Stimulated activated CD8-positive, alpha-beta memory T cell treated with anti-CD3 and anti-CD28 coated beads, Interleukin-7, amount 100 ng/mL, for 48 hours (primary cell): ENCODE measurements at regions not wholly inside any gene's neighbourhood (a gene's known extent, or its start where the extent isn't known, plus 50 kb on each side); places are given as distances from the start of the nearest gene placed in this dataset.

ENCODE experiments used
- DNase-seq, 2 donors: peaks; one replicate each; pipeline ENCODE4 v3.0.0-alpha.2; 2020; ENCODE audit warnings: low read depth in 1 of 2; ENCODE audit errors: extremely low read depth in 1 of 2

GRCh38 chr6:4383910-4384638 is 248.7 kb upstream of the ECI2 start:
- no peak for DNase-seq

DNA sequence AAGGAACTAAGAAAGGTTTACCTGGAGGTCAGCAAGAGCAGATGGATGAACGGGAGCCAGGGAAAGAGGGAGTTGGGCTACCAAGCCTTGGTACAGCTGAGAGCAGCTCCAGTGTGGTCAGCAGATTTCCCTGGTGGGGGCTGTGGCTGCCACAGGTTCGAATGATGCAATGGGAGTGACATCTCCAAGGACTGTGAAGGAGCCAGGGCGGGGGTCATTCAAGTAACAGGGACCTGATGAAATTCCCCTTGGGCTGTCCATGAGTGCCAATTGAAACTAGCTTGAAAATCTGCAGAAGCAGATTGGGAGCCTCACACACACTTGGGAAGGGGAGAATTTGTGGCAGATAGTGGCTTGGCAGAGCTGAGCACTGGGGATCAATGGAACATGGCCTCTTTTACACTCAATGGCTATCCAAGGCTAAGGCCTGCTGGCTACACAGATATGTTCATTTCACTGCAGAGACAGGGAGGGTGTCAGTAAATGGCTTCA is 247.0 kb upstream of the ECI2 start:
- no peak for DNase-seq

DNA sequence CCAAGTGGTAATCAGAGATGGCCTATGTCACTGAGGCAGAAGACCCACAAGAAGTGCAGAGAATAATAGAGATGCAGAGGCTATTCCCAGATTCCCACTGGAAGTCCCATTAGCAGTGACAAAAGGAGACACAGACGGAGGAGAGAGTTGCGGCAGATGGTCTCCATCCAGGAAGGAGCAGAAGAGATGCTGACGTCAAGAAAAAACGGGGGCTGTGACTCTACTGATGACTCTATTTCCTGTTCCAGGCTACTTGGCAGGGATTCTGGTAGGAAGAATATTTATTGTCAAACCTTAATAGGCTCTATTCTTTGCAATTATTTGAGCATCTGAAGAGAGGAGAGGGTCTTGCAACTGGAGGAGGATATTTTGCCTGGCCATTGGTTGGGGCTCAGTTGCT is 246.0 kb upstream of the ECI2 start:
- no peak for DNase-seq

DNA sequence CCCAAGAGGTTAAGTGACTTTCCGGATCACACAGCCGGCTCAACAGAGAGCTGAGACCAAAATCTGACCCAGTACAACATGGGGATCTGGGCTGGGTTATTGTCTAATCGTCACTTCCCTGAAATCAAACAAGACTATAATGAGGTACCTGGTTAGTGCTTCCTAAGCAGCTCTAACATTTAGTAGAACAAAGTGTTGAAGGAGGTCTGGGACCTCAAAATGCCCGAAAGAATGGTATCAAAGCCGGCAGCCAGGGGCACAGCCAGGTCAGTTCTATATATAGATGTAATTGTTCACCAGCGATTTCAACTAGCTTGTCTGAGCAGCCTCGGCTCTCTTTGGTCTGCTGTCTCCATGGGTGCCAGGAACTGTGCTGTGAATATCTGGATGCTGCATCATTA is 245.5 kb upstream of the ECI2 start:
- DNase-seq: no peak

DNA sequence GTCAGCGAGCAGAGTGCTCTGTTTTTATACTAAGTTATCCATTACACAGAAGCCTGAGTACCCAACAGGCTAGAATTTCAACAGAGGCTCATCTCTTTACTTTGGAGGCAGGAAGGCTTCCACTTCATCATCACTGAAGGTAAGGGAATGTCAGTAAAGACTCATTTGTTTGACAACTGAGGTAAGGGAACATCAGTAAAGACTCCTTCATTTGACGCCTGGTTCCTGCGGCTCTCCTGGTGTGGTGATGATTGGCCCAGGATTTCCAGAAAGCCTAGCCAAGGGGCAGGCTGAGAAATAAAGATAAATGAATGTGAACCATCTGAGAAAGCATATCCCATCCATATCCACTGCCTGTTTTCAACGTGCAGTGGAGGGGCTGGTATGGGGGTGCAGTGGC is 244.6 kb upstream of the ECI2 start:
- no peak for DNase-seq

- DNase-seq: no peak
Measured at GRCh38 chr6:4378319-4378996, 243.1 kb upstream of the ECI2 start.

- no peak for DNase-seq
Measured at GRCh38 chr6:4377603-4378002, 242.2 kb upstream of the ECI2 start.

DNA sequence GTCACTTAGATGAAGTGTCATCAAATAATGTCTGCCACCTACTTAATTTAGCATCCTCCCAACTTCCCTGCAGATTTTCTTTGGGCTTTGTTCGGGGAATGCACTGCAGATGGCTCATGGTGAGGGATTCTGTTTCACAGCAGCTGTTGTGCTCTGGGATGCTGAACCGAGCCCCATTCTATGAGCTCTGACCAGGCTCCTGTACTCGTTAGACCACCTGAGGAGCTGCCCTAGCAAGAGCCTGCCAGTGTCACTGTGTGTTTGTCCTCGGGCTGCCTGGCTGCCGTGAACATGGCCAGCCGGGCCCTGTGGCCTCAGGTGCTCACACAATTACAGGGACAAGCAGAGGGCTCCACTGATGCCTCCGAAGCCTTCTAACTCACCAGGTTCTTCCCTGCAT is 238.8 kb upstream of the ECI2 start:
- no peak for DNase-seq

DNA sequence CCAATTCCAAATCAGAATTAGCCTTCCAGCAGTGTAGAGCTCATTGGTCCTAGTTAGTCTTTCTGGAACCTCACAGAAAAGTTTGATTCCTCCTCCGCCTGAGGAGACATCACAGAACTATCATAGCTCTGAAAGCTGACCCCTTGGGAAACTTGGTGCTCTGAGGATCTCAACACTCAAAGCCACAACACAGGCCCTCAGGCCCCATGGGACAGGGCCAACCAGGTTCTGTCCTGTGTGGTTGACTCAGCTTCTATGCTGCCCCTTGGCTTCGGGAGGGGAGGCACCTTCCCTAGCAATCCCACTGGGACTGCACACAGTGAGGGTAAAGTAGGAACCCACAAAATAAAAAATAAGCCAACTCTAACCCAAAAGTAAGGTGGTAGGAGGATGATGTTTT is 237.5 kb upstream of the ECI2 start:
- DNase-seq: no peak

DNA sequence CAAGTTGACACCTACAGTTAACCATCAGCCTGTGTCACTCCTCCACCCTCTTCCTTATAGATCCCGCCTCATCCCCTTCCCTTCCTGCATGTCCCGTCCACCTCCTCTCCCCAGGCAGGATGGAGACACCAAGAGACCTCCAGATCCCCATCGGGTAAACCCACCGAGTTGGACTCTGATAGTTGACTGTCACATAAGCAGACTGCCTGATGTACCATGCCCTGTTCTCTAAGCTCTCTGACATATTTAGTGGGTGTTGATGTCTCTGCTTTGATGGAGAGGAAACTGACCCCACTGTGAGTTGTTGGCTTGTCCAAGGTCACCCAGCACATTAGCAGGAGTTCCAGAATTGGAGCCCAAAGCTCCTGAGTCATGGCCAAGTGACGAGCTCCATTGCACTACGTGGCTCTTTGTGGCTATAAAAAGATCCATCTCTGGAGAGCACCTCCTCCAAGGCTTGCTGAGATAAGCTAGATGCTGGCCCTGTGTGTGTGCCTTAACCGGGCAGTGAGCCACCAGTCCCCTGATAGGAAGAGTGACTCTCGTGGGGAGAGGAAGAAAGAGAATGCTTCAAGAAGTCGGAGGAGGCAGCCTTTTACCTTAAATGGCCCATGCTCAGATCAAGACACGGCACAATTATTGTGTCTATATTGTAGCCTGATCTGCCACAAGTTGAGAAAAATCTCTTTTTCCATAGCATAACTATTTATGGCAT is 236.0 kb upstream of the ECI2 start:
- DNase-seq: no peak

DNA sequence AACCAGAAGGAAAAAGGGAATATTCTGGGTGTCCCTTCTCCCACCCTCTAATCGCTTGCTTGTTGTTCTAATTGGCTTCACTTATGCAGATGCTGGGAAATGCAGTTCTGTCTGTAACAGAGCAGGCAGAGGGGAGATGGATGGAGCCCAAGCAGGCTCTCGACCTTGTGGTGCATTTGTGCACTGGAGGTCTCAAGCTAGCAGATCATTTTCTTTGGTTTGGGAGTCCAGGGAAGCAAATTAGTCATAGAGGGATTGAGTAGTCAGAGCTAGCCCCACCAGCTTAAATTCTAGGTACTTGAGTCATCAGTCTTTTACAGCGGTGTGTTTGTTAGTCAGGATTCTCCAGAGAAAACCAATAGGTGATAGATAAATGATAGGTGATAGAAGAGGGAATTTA is 234.7 kb upstream of the ECI2 start:
- no peak for DNase-seq

GRCh38 chr6:4369616-4370015 is 234.2 kb upstream of the ECI2 start:
- no peak for DNase-seq

GRCh38 chr6:4368649-4369048 is 233.3 kb upstream of the ECI2 start:
- DNase-seq: no peak

DNA sequence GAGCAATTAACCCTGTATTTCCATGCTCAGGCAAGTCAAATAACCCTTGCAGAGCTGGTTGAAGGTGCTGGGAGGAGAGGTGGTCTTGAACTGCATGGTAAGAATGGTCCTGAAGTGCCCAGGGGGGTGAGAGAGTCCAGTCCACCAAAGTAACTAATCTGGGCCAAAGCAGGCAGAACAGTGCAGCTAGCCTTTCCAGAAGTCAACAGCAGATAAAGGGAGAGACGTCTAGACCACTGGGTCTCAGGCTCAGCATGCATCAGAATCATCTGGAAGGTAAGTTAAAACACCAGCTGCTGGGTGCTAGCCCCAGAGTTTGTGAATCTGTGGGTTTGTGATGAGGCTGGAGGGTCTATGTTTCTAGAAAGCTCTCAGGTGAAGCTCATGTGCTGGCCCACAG is 232.3 kb upstream of the ECI2 start:
- DNase-seq: no peak

DNA sequence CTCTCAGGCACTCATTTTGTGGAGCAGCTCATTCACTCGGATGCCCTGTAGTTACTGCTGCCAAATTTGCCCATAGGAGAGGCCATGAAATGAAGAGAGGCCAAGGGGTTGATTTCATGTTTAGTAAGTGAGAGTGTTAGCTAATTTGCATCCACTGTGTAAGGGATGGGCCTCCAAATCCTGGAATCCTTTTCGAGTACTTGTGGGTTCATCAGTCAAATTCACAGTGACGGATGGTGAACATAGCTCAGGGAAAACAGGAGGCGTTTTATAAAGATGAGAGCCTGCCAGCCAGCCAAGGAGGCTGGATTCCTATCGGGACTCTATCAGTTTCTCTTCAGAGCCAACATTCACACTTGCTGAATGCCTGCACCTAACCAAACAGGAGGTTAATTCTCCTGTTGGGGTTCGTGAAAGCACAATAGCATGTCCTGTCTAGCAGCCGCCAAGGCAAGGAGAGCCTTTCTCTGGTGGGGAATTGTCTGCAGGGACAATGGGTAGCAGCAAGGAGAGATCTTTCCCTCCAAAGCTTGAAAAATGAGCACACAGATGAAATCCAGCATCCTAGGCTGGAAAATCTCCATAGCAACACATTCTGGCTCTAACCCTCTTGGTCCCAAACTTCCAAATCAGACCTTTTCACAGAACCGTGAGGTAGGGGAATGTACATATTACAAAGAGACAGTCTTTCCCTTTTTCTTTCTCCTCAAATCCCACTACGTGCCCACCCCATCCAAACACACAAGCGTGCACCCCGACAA is 231.4 kb upstream of the ECI2 start:
- no peak for DNase-seq

DNA sequence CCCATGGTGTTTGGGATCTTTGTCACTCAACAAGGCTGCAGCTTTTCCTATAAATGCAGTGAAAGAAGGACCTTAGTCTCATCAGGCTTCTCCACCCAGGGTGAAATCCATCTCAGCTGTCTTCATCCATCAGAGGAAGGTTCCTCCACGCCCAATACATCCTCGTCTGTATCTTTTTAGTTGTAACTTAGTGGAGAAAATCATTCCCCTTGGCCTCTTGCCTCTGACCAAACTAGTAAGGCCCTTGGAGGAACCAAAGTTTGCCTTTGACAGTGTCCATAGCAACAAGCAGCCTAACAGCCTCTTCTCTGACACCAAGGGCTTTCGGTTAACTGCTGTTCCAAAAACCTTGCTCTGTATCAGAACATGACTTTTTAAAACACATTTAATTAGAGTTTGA is 230.3 kb upstream of the ECI2 start:
- DNase-seq: no peak

- no peak for DNase-seq
Measured at GRCh38 chr6:4364711-4365110, 229.3 kb upstream of the ECI2 start.

DNA sequence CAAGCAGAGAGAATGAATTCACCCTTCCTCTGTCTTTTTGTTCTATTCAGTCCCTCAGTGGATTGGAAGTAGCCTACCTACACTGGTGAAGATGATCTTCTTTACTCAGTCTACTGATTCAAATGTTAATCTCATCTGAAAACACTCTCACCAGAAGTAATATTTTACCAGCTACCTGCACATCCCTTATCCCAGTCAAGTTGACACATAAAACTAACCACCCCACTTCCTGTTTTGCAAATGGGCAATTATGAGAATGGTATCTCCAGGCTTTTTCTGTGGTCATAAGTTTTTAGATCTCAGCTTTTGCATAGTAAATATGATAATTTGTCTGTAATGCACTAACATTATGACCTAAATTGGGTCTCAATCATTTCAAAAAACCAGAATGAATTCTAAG is 228.8 kb upstream of the ECI2 start:
- no peak for DNase-seq

DNA sequence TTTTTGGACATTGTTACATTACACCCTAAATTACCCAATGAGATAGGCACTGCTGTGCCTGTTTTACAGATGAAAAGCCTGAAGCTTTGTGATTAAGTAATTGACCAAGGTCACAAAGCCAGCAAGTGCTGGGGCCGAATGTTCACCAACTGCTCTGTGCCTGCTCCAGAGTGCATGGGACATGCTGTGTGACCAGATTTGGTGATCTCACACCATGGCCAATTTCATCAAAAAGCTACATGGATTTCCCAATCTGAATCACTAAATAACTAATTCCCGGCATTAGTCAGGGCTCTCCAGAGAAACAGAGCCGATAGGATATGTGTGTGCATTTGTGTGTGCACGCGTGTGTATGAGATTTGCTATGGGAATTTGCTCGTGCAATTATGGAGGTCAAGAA is 228.3 kb upstream of the ECI2 start:
- DNase-seq: no peak

DNA sequence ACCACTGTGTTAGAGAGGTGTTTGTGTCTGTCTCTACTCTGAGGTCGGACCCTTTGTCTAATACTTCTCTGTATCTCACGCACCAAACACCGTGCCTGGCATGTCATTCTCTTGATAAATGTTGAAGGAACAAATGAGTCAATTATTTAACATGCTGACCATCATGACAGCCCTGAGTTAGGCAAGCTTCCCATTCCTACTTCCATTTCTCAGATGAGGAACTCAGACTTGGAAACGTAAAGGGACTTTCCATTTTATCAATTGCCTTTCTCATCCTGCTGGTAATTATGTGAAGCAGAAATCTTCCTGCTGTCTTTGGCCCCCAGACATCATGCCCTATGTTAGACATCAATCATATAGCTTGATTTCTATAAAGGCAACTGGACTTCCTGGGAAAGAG is 227.0 kb upstream of the ECI2 start:
- no peak for DNase-seq

DNA sequence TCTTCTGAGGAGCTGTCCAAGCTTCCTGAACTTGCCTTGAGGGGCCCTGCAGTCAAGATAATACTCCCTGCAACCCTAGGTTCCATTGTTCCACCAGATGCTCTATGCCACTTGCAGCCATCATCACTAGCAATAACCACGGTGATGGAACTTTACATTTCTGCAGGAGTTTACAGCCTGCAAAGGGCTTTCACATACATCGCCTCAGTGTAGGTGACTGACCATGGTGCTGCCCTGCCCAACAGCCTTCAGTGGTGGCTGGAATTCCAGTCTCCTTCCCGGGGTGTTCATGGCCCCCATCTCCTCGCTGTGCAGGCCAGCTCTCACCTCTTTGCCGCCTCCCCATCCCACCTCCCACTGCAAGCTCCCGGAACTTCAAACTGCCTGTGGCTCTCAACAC is 225.5 kb upstream of the ECI2 start:
- DNase-seq: no peak
